Iris pigment epithelial cell (primary cell): ENCODE measurements at regions not wholly inside any gene's neighbourhood (a gene's known extent, or its start where the extent isn't known, plus 50 kb on each side); places are given as distances from the start of the nearest gene placed in this dataset.

Experiments
- DNase-seq: peaks from one replicate; pipeline ENCODE4 v3.0.0-alpha.2; 2011; ENCODE audit warnings: low read depth

DNA sequence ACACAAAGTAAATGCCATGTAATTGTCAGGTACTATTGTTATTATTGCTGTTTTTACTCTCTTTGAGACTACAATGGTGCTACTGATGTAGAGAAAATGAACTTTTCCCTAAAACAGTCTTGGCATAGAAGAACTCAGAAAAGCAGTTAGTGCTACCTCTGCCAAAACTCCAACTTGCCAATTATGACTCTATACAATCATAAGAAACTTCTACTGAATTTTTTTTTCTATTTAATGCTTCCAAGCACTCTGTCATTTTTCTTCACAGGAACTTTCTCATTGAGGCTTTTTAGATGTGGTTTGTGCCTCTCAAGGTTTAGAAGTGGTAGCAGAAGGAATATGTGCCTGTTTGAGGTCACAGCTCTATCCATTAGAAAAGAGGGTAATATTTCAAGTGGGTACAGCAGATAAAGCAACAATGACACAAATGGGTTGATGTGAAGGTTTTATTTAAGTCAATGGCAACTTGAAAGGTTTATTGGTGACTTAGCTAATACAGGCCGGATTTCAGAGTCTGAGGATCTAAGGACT, 64.0 kb upstream of the FERD3L start:
- DNase-seq, result no peak

DNA sequence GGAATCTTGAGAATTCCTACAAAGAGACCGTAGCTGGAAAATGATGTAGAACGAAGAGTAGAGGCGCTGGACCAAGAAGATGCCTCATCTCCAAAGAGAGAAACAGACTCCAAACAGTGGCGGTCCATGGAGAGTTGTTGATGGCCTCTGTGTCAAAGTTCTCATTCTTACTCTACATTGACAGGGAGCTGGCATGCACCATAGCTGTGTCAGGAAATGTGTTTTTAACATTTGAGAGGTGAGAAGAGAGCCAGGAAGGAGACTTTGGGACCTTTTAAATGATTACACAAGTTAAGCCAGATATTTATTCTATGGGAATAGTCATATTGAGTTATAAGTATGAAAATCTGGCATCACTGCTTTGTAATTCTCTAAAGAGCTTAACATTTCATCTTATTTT, 61.5 kb upstream of the FERD3L start:
- DNase-seq, result no peak

DNA sequence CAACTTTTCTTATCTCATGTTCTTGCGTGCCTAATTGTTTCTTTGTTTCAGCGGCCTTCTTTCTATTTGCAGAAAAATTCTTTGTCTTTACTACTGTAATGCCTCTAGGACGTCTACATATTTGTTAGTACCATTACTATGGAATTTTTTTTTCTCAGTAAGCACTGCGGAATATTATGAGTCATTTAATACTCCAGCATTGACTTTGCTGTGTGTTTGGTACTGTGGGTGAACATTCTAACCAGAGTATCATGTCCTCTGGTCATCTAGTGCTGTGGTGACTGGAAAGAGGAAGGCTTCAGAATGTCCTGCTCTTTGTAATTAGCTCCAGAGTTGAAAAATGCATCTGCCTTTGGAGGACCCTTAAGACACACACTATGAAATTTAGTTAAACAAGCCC, 58.5 kb upstream of the FERD3L start:
- peak; percentile 49 for DNase-seq

DNA sequence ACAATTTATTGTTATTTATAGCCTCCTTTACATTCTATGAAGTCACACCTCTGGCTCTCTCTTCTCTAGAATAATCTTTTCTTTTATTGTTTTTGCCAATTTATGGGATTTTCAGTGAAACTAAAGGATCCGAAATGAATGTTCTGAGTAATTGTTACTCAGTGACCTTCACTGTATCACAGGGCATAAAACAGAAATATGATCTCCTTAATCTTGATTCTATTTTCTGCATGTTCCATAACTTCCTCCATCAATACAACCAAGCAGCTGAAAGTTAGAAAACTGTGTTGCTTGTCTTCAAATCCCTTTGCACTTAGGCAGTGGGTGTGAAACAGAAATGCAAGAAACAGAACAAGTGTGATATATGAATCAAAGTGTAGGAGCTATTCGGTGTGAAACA, 57.4 kb upstream of the FERD3L start:
- peak; percentile 16 for DNase-seq
